ENCODE measurements at regions not wholly inside any gene's neighbourhood (a gene's known extent, or its start where the extent isn't known, plus 50 kb on each side); places are given as distances from the start of the nearest gene placed in this dataset.

DNA sequence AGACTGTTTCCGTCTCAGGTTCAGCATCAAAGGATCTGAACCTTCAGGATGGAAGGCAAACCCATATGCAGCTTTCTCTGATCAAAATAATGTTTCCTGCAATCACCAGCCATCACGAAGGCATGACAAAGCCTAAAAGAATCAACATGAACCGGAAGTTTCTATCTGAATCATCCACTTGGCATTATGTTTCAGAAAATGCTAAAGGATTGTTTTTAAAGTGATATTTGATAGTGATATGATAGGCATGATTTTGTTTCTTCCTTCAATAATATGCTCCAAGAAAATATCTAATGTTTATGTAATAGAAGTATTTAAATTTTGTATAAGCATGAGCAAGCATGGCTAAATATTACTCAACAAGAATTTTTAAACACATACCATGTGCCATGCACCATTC is 219.6 kb downstream of the PLK2 start:
- TF ChIP-seq, protein P1, sequence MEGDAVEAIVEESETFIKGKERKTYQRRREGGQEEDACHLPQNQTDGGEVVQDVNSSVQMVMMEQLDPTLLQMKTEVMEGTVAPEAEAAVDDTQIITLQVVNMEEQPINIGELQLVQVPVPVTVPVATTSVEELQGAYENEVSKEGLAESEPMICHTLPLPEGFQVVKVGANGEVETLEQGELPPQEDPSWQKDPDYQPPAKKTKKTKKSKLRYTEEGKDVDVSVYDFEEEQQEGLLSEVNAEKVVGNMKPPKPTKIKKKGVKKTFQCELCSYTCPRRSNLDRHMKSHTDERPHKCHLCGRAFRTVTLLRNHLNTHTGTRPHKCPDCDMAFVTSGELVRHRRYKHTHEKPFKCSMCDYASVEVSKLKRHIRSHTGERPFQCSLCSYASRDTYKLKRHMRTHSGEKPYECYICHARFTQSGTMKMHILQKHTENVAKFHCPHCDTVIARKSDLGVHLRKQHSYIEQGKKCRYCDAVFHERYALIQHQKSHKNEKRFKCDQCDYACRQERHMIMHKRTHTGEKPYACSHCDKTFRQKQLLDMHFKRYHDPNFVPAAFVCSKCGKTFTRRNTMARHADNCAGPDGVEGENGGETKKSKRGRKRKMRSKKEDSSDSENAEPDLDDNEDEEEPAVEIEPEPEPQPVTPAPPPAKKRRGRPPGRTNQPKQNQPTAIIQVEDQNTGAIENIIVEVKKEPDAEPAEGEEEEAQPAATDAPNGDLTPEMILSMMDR (IDR thresholded peaks at IDR 0.05): no peak
- no peak for TF ChIP-seq ZFX (IDR thresholded peaks at IDR 0.05; ENCODE audit: borderline replicate concordance)

Measured in 22Rv1 (cell line).